NCI-H2107 treated with DMSO at 0.1 percent for 48 hours (cell line): ENCODE measurements at regions not wholly inside any gene's neighbourhood (a gene's known extent, or its start where the extent isn't known, plus 50 kb on each side); places are given as distances from the start of the nearest gene placed in this dataset.
"Not testable (repeated sequence)": the region's sequence is repeated elsewhere in the genome, so short reads cannot be mapped to it uniquely, and the experiment has no call there.

Experiments
- DNase-seq: peaks from one replicate; lab custom pipeline; 2025; ENCODE audit not compliant: unreplicated experiment; lab: John Stamatoyannopoulos, UW

- DNase-seq: no peak
Measured at GRCh38 chr1:194485432-194485831, 1299.0 kb upstream of the B3GALT2 start.

GRCh38 chr1:194478731-194479130 lies 1292.3 kb upstream of the B3GALT2 start:
- DNase-seq: no peak

GRCh38 chr1:194477908-194478307 lies 1291.5 kb upstream of the B3GALT2 start:
- DNase-seq: no peak

- no peak for DNase-seq
Measured at GRCh38 chr1:194476872-194477271, 1290.5 kb upstream of the B3GALT2 start.

GRCh38 chr1:194476351-194476750 lies 1289.9 kb upstream of the B3GALT2 start:
- no peak for DNase-seq

- no peak for DNase-seq
Measured at GRCh38 chr1:194474701-194475100, 1288.3 kb upstream of the B3GALT2 start.

- DNase-seq: no peak
Measured at GRCh38 chr1:194473766-194474165, 1287.4 kb upstream of the B3GALT2 start.

GRCh38 chr1:194469282-194469681 lies 1282.9 kb upstream of the B3GALT2 start:
- no peak for DNase-seq

GRCh38 chr1:194466706-194467105 lies 1280.3 kb upstream of the B3GALT2 start:
- DNase-seq: no peak

- no peak for DNase-seq
Measured at GRCh38 chr1:194447636-194448035, 1261.2 kb upstream of the B3GALT2 start.

GRCh38 chr1:194445244-194445643 lies 1258.8 kb upstream of the B3GALT2 start:
- no peak for DNase-seq

- DNase-seq: no peak
Measured at GRCh38 chr1:194442901-194443575, 1256.6 kb upstream of the B3GALT2 start.

- DNase-seq: no peak
Measured at GRCh38 chr1:194437135-194437534, 1250.7 kb upstream of the B3GALT2 start.

GRCh38 chr1:194431121-194431520 lies 1244.7 kb upstream of the B3GALT2 start:
- no peak for DNase-seq

- no peak for DNase-seq
Measured at GRCh38 chr1:194420706-194421105, 1234.3 kb upstream of the B3GALT2 start.

GRCh38 chr1:194419721-194420120 lies 1233.3 kb upstream of the B3GALT2 start:
- no peak for DNase-seq

GRCh38 chr1:194410756-194411155 lies 1224.3 kb upstream of the B3GALT2 start:
- DNase-seq: no peak

GRCh38 chr1:194407238-194407637 lies 1220.8 kb upstream of the B3GALT2 start:
- DNase-seq: not testable (repeated sequence)

- no peak for DNase-seq
Measured at GRCh38 chr1:194394676-194395075, 1208.3 kb upstream of the B3GALT2 start.

- no peak for DNase-seq
Measured at GRCh38 chr1:194387531-194387930, 1201.1 kb upstream of the B3GALT2 start.

GRCh38 chr1:194378517-194378916 lies 1192.1 kb upstream of the B3GALT2 start:
- no peak for DNase-seq

GRCh38 chr1:194374649-194375048 lies 1188.2 kb upstream of the B3GALT2 start:
- no peak for DNase-seq

GRCh38 chr1:194372266-194372665 lies 1185.9 kb upstream of the B3GALT2 start:
- DNase-seq: no peak
